Panc1 (cell line): ENCODE measurements at regions not wholly inside any gene's neighbourhood (a gene's known extent, or its start where the extent isn't known, plus 50 kb on each side); places are given as distances from the start of the nearest gene placed in this dataset.

Source experiments
- ATAC-seq: fragments of 200-7000 bp; cut with Tn5 transposase; 2 replicates; pipeline ENCODE4 v1.9.1; 2020; ENCODE audit warnings: mild to moderate bottlenecking, moderate library complexity
- BruUV-seq: library from RNA; stranded (reverse); fragments of 400-500 nt; replicated peaks from 2 replicates; lab custom pipeline; 2021; lab: Mats Ljungman, UMichigan
- CTCF ChIA-PET: fragments of 300-600 bp; sonication (Branson Sonifier 250); formaldehyde crosslinking; loops from one replicate; lab custom pipeline; 2022; ENCODE audit warnings: antibody characterized with exemption; lab: Charles Lee
- POLR2A ChIA-PET: fragments of 300-600 bp; sonication (Branson Sonifier 250); formaldehyde crosslinking; loops from one replicate; lab custom pipeline; 2022; ENCODE audit warnings: antibody characterized with exemption; lab: Charles Lee
- DNase-seq: peaks from one replicate; pipeline ENCODE4 v3.0.0-alpha.2; 2010; ENCODE audit warnings: low read depth, low spot score
- H3K27ac ChIP-seq: 2 replicates; pipeline ENCODE4 v1.5.1; 2011; ENCODE audit warnings: mild to moderate bottlenecking, low read length, inconsistent platforms
- H3K27me3 ChIP-seq: fragments of 200-500 bp; sonication (Bioruptor generic); 2 replicates; pipeline ENCODE4 v1.6.0; 2014; ENCODE audit warnings: low read length, inconsistent platforms; ENCODE audit not compliant: control insufficient read depth, insufficient read depth
- H3K36me3 ChIP-seq: fragments of 200-500 bp; sonication (Bioruptor generic); 2 replicates; pipeline ENCODE4 v1.5.1; 2014; ENCODE audit warnings: inconsistent platforms, mild to moderate bottlenecking, low read length, moderate library complexity; ENCODE audit not compliant: control insufficient read depth, insufficient read depth
- H3K4me1 ChIP-seq: 2 replicates; pipeline ENCODE4 v1.5.1; 2011; ENCODE audit warnings: inconsistent platforms, mild to moderate bottlenecking, low read length, moderate library complexity; ENCODE audit not compliant: control insufficient read depth, insufficient read depth
- H3K4me3 ChIP-seq, 2 experiments: 2 replicates each; pipeline ENCODE4 v1.5.1; 2011 to 2012; ENCODE audit warnings: low read depth in 2 of 2, low read length in 2 of 2, mild to moderate bottlenecking in 2 of 2, inconsistent platforms in 1 of 2, moderate library complexity in 1 of 2
- H3K9me3 ChIP-seq: fragments of 200-500 bp; sonication (Bioruptor generic); 2 replicates; pipeline ENCODE4 v1.5.1; 2014; ENCODE audit warnings: low read depth, mild to moderate bottlenecking, inconsistent platforms, low read length, moderate library complexity; ENCODE audit not compliant: control insufficient read depth, insufficient read depth
- CTCF ChIP-seq: fragments of 450-650 bp; IDR thresholded peaks from 2 replicates; pipeline ENCODE4 v1.5.1; 2017; ENCODE audit warnings: mild to moderate bottlenecking
- POLR2AphosphoS5 ChIP-seq: IDR thresholded peaks from 2 replicates; pipeline ENCODE4 v1.6.1; 2012; ENCODE audit warnings: mild to moderate bottlenecking, low read depth, low read length, moderate library complexity
- REST ChIP-seq, 2 experiments: IDR thresholded peaks; 2 replicates each; pipeline ENCODE4 v1.6.1; 2011 to 2012; ENCODE audit warnings: low read depth in 2 of 2, control low read depth in 1 of 2, low read length in 1 of 2, mild to moderate bottlenecking in 1 of 2, moderate library complexity in 1 of 2; ENCODE audit not compliant: insufficient read depth in 1 of 2
- SIN3A ChIP-seq: IDR thresholded peaks from 2 replicates; pipeline ENCODE4 v1.6.1; 2012; ENCODE audit warnings: low read depth, mild to moderate bottlenecking, low read length, moderate library complexity, borderline replicate concordance; ENCODE audit not compliant: insufficient read depth
- TCF7L2 ChIP-seq: IDR thresholded peaks from 2 replicates; pipeline ENCODE4 v1.6.1; 2011; ENCODE audit warnings: mild to moderate bottlenecking, low read depth, low read length, inconsistent platforms
- in situ Hi-C: cut with HindIII; loops from 2 replicates; pipeline ENCODE4 v1.10.0; 2016; ENCODE audit warnings: low sequenced_read_pairs, low pct_unique_long_range_greater_than_20kb
- intact Hi-C: fragments of 100-400 bp; cut with micrococcal nuclease; formaldehyde crosslinking; loops from one replicate; pipeline ENCODE4 v1.10.0; 2022; ENCODE audit not compliant: unreplicated experiment

- Histone ChIP-seq H3K4me3 (no peak overlapping the region), H3K27ac (no peak overlapping the region), H3K27me3 (no peaks in the 10 kb centered on the region), H3K36me3 (no peaks in the 10 kb centered on the region), H3K9me3 (no peaks in the 10 kb centered on the region), H3K4me1 (no peaks in the 10 kb centered on the region)
- DNase-seq (no peak), ATAC-seq (no peak)
- in situ Hi-C loops, result no loop called here
- ChIA-PET POLR2A (no interaction called here), CTCF (no interaction called here)
- TF ChIP-seq SIN3A (no peak), REST (IDR thresholded peaks at IDR 0.05; ENCODE audit: insufficient read depth in 1 of 2, low read depth in 2 of 2, low read length in 1 of 2) (no peak), CTCF (no peak), TCF7L2 (no peak), POLR2AphosphoS5 (no peak)
- BruUV-seq, result no TSS peak
- intact Hi-C loops, result no loop called here
These were observed 648.3 kb upstream of the CFAP20DC start for GRCh38 chr3:59698091-59698490.

- CTCF ChIA-PET, result no interaction called here
- Histone ChIP-seq H3K27me3 (no peaks in the 10 kb centered on the region), H3K4me1 (no peaks in the 10 kb centered on the region), H3K36me3 (no peaks in the 10 kb centered on the region), H3K27ac (no peak overlapping the region), H3K9me3 (no peaks in the 10 kb centered on the region), H3K4me3 (no peak overlapping the region)
- in situ Hi-C loops (no loop called here), intact Hi-C loops (no loop called here)
- BruUV-seq, result no TSS peak
- TF ChIP-seq SIN3A, result no peak
- no peak for TF ChIP-seq POLR2AphosphoS5
- TF ChIP-seq CTCF, result no peak
- no peak for TF ChIP-seq REST (IDR thresholded peaks at IDR 0.05; ENCODE audit: insufficient read depth in 1 of 2, low read depth in 2 of 2, low read length in 1 of 2)
- TF ChIP-seq TCF7L2, result no peak
- ATAC-seq (no peak), DNase-seq (no peak)
- POLR2A ChIA-PET, result no interaction called here
These were observed 647.0 kb upstream of the CFAP20DC start for GRCh38 chr3:59696783-59697182.
